GM18870 (cell line): ENCODE measurements at regions not wholly inside any gene's neighbourhood (a gene's known extent, or its start where the extent isn't known, plus 50 kb on each side); places are given as distances from the start of the nearest gene placed in this dataset.

Experiments
- ATAC-seq: cut with Tn5 transposase; IDR thresholded peaks from one replicate; pipeline ENCODE4 v1.9.1; 2021; ENCODE audit warnings: moderate library complexity; ENCODE audit not compliant: unreplicated experiment

DNA sequence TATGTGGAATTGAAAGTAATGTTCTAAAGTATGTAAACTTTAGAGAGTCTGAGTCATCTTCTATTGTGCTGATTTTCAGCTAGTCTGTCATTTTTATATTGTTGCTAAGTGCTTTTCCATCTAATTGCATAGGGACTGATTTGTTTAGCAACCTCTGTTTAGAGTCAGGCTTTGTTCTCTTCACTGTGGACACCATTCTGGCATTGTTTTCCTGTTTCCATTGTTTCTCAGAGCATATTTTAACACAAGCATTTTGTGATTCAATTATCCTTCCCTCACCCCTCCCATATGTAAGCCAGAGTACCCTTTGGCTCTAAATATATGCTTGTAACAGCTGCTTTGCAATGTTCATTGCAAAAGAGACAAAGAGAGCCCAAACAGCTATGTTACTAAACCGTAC, 748.4 kb upstream of the PHF14 start:
- no peak for ATAC-seq

DNA sequence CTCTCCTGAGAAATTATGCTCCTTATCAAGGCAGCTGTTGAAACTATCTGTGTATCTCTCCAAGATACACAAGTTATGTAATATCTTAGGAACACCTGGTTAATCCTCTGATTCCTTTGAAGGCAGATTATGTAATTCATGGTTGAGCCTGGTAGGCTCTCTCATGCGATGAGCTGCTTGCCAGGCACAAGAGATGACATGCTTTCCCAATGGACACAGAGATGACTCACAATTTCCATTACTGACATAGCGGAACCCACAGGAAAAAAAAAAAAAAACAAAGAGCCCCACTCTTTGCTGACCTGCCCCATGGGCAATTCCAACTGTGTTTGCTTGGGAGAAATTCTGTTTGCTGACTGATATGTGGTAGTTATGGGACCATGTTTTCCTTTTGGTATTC, 736.4 kb upstream of the PHF14 start:
- ATAC-seq = no peak

DNA sequence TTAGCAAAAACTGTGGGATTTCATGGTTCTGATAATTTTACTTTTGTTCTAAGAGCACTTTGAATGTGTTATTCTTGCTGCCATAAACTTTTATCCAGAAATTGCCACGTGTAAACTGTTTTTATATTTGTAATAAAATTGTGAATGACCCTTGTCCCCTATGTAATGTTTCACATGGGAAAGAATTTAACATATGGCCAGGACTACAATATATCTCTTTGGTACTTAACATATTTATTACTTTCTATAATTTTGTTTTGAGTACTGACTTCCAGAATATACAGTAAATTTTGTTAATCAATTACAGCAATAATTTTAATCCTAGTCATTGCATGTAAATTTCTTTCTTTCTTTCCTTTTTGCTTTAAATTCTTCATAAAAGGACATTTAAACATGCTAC, 735.0 kb upstream of the PHF14 start:
- no peak for ATAC-seq

DNA sequence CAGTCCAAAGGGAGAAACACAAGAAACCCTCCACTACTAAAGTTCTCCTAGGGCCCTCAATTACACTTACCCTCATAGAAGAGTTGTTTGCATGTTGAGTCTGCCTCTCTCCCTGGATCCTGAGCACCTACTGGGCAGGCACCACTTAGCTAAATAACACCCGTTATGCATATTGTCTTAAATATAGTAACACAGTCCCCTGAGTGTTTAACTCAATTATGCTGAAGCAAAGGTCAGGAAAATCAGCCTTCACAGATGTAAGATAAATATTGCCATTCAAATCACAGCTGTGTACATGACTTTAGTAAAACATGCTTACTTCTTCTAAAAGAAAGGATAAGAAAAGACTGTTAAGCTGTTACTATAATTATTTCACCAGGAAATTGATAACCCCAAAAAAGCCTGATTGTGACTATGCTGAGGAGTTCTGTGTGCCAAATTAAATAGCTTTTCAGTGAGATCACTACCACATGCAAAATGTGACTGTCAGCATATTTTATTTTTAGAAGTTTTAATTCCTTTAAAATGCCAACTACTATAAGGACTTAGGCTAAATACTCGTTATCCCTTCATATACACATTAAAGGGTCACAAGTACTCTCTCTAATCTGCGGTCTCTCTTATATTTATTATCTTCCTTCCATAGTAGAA, 733.9 kb upstream of the PHF14 start:
- no peak for ATAC-seq

DNA sequence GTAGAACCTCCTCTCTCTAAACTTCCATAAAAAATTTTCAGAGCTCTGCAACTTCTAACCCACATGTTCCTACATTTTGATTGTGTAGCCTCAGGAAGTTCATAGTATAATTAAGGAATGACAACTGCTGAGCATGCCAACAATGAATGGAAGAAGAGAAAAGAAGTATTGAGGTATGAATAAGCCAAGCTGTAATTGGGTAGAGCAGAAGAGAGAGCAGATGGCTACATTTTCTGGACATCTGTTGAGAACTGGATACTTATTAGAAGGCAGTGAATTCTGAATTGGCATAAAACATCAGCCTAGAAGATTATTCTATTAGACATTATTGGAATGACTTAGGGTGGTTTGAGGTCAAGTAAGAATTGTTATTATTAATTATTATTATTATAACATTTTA, 728.3 kb upstream of the PHF14 start:
- no peak for ATAC-seq

DNA sequence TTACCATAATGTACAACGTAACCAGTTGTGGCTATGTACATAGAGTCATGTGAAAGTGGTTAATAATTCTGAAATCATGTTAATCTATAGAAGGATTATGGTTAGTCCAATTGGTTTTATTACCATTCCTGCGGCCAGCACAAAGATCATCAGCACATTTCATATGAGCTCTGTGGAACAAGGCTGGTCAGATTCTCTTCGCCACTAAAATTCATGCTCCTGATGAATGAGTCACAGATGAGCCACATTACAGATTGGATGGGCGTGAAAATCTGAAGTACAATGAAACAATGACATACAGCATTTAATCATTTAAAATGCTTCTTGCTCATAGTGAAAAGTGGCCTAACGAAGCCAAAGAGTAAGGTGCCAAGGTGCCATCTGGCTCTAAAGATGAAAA, 716.2 kb upstream of the PHF14 start:
- ATAC-seq = no peak

DNA sequence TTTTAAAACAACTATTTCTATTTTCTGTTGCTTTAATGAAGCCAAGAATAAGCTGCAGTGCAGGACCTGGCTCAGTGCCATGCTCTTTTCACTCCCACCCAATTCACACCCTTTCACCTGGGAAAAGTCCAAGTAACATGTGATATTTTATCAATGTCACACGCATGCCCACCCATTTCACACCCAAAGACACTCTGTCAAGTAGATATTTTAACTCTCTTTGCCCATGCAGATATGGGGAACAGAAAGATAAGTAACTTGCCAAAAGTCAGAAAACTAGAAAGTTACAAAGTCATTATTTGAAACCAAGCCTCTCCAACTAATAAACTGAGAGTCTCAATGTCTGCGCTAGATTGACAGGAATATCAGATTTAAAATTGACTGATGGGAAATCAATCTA, 706.7 kb upstream of the PHF14 start:
- ATAC-seq = no peak

DNA sequence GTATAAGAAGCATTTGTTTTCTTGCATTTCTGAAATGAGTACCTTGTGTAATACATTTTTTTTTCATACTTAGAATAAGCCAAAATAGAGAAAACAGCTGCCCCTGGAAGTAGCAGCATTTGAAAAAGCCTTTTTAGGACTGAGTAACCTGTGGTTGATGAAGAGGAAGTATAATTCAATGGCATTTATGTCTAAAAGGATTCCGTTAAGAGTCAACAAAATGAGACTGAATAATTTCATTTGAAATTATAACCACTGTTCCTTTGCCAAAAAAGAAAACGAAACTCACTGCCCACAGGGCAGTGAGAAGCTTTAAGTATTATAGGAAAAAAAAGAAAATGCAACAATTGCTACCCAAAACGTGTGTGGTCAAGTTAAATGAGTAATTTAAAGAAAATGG, 705.6 kb upstream of the PHF14 start:
- ATAC-seq = no peak

DNA sequence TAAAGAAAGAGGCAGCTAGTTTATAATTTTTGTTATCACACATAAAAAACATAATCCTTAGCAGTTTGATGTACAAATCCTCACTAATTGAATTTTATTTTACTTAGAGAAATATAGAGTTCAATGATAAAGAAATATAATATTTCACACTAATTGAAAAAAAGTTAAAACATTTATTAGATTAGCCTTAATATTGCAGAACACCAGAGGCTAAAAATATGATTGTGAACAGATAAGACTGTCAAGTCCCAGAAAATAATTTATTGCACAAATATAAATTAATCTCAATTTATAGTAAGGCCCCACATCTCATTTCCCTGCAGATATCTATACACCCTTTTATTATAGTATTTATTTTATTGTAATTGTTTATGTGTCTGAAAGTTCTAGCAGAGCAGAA, 690.8 kb upstream of the PHF14 start:
- no peak for ATAC-seq

DNA sequence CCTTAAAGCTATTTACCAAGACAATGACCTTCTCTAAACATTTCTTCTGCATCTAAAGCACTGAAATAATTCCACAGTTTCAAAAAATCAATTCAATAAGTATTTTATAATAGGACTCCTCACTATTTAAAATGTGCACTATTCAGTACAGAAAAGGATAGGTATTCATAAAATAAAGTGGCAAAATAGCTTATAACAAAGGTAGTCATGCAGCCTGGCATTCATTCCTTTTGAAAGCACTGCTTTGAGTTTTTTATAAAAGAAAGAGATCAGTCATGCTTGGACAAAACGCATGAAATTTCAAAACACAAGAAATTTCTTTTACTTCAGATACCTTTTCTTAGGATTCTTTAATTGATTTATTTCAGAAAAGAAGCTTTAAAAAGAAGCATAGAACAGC, 689.7 kb upstream of the PHF14 start:
- ATAC-seq = no peak

DNA sequence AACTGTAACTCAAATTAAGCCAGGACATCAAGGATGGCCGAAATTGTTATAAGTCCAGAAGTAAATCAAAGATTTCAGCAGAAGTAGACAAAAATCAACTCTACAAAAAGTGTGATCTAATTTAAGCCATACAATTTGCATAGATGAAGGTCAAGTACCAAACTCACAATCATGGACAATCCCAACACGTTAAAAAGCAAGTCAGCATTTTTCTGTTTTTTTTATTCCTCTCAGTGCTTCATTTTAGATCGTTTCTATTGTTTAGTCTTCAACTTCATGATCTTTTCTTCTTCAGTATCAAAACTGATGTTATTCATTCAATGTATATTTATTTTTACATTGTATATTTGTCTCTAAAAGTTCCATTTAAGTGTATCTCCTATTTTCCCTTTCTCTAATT, 674.3 kb upstream of the PHF14 start:
- no peak for ATAC-seq

DNA sequence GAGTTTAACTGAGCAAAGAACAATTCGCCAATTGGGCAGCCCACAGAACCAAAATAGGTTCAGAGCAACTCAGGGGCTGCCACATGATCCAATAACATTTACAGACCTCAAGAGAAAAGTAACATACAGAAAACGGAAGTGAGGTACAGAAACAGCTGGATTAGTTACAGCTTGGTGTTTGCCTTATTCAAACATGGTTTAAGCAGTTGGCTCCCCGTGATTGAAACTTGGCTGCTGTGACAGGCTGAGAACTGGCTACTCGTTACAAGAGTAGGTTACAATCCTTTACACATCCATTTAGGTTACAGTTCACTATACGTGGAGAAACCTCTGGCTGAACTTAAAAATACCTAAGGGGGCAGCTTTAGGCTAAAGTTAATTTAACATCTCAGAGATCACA, 673.1 kb upstream of the PHF14 start:
- no peak for ATAC-seq

DNA sequence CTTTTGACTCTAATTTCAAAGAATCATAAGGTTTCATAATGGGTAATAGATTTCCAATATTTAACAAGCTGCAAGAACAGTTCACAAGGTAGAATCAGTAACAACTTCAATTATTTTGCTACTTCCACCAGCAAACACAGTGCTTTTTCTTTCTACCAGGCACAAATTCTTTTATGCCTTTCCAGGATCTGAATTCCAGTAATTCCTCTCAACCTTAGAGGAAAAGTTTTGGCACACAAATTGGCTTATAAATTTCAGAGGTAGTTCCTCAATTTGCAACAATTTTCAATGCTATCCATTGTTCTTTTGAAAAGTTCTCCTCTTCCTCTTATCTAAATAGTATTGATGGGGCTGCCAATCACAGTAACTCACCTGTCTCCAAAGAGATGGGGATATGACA, 665.4 kb upstream of the PHF14 start:
- no peak for ATAC-seq

DNA sequence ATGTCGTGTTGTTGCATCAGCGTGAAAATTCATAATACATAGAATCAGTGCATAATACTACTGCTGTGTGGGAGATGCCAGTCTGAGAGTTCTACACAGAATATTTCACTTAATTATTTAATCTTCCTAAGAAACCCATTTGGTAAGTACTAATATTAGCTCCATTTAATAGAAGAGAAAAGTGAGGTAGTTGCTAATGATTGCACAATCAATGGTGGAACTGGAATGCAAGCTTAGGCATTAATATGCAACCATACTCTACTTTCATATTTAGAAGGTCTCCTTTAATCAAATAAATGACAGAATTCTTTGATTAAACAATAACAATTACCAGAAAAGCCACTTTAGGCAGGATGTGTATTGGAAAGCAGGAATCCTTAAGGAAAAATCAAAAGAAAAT, 660.7 kb upstream of the PHF14 start:
- no peak for ATAC-seq

DNA sequence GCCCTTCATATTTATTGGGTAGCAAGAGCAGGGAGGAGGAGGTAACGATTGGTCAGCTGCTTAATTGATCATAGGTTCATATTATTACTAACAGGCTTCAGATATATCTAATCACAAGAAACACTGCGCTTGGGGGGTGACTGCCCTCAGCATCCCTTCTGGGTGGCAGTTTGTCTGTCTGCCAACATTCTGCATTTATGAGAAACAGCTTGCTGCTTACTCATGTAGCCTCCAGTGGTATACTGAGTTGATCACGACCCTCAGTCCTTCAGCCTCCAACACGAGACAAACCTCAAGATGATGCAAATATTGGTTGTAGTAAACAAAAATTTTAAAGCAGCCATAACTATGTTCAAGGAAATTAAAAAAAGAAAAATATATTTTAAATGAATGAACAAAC, 657.8 kb upstream of the PHF14 start:
- no peak for ATAC-seq

DNA sequence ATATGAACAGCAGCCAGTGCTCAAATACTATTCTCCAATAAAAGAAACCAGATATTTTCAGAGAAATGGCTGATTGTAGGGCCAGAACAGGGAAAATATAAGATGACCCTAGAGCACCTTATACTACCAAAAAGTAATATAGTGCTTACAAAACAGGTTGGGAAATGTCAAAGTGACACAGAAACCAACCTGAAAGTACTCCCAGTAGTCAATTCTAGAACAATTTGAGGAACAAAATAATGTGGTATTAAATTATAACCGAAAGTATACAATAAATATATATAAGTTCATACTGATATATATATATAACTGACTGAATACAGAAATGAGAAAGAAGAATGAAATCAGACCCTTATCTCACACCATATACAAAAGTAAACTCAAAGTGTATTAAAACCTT, 657.2 kb upstream of the PHF14 start:
- ATAC-seq = no peak

DNA sequence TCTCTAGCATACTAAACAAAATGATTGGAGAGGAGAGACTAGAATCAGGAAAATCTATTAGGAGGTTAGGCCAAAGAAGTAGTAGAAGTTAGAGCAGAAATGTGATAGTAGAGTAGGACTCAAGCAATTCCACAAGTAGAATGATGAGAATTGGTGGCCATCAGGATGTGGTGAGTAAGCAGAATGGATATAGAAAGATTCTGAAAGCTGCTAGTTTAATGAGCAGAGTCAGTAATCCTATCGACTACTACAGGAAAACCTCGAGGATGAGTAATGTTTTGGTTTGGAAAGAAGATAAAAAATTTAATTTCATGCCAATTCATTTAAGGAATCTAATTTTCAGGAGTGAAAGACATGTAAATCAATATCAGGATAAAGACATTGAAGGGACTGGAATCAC, 648.3 kb upstream of the PHF14 start:
- no peak for ATAC-seq

DNA sequence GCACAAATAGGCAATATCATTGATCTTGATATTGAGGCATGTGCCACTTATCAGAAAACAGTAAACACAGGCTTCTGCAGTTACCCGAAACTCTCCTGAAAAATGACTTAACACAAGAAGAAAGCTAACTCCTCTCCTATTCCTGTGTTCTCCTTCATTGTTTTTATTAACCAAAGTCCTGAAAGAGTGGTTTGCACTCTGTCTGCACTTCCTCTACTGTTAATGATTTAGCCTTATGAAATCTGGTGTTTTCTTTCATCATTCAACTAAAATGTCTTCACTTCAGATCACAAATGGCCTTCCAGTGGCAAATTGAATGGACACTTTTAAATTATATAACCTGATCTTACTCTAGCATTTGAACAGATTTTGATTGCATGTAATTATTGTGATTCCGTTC, 630.6 kb upstream of the PHF14 start:
- ATAC-seq = no peak

DNA sequence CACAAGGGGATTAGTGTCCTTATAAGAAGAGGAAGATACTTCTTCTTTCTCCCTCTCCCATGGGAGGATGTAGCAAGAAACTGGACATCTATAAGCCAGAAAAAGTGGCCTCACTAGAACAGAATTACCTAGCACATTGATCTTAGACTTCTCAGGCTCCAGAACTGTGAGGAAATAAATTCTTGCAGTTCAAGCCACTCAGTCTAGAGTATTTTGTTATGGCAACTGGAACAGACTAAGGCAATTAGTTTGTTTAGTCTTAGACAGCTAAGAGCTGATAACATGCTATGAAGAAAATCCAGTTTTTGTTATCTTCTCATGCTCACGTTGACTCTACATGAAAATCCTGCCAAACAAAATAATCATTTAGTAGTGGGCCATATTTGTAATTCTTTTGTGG, 627.6 kb upstream of the PHF14 start:
- ATAC-seq = no peak

DNA sequence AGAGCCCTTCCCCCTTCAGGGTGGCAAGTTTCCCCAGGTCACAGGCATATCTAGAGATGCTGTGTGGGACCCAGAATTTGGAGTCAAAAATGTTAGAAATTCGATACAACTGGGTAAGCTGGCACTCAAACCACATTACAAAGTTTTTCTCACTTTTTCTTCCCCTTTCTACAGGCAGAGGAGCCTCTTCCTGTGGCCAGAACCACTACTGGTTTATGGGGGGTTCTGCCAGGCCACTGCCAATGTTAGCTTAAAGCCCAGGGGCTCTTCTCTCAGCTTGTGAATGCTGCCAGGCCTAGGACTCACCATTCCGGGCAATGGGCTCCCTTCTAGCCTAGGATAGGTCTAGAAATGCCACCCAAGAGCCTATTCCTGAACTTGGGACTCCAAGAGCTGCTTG, 617.9 kb upstream of the PHF14 start:
- ATAC-seq = no peak

DNA sequence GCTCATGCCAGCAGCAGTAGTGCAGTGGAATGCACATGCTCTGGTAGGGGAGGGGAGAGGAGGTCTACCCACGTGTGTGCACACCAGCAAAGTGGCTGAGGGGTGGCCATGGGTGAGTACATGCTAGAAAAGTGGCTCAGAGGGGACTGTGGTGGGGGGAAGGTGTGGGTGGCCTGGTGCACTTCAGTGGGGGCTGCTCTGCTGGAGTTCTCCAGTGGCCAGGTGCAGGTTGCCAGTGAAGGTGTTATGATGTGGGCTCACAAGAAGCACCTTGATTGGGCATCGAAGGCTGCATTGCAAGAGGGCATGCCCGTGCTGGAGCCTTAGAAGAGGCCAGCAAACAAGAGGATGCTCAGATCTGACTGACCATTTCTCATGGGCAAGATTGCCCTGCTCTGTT, 613.6 kb upstream of the PHF14 start:
- ATAC-seq = no peak

DNA sequence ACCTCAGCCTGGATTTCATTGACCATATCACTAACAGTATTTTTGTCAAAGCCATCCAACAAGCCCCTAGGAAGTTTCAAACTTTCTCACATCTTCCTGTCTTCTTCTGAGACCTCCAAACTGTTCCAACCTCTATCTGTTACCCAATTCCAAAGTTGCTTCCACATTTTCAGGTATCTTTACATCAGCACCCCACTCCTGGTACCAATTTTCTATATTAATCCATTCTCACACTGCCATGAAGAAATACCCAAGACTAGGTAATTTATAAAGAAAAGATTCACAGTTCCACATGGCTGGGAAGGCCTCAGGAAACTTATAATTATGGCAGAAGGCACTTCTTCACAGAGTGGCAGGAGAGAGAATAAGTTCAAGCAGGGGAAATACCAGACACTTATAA, 571.9 kb upstream of the PHF14 start:
- ATAC-seq = no peak

DNA sequence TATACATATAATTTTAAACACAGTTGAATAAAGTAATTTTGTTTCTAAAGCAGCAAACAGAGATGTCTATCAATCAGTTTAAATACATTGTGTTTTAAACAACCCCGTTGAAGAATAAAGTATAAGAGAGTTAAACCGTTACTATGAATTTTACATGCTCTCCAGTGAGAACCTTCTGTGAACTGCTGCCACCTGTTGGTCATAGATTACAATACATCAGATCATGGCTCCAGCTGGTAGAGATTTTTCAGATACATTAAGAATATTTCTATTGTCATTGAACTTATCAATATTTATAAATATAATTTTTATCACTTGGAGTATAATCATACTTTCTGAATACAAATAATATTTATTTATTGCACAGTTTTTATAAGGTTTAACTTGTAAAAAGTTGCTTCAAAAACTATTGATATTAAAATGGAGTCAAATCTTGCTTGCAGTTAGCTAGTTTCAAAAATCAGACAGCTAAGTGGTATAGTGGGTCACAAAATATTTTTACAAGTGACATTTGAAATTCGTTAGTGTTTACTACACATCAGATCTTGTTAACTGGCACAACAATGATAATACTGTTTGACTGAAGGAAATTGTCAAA, 561.2 kb upstream of the PHF14 start:
- ATAC-seq = peak; percentile 91
